HAP-1 (cell line): ENCODE measurements at regions not wholly inside any gene's neighbourhood (a gene's known extent, or its start where the extent isn't known, plus 50 kb on each side); places are given as distances from the start of the nearest gene placed in this dataset.

Experiments used
- DNase-seq, 2 experiments: peaks; one replicate each; pipeline ENCODE4 v3.0.0-alpha.2; 2016 to 2020; ENCODE audit warnings: low spot score in 2 of 2
- H3K27me3 ChIP-seq: fragments of 250-450 bp; sonication (Bioruptor Pico); 2 replicates; pipeline ENCODE4 v1.5.1; 2020; ENCODE audit warnings: low read depth, mild to moderate bottlenecking, moderate library complexity
- H3K36me3 ChIP-seq: fragments of 250-450 bp; sonication (Bioruptor Pico); replicated peaks from 2 replicates; pipeline ENCODE4 v1.5.1; 2020; ENCODE audit warnings: mild to moderate bottlenecking
- H3K4me1 ChIP-seq: fragments of 250-450 bp; sonication (Bioruptor Pico); 2 replicates; pipeline ENCODE4 v1.5.1; 2020; ENCODE audit warnings: mild to moderate bottlenecking
- H3K4me3 ChIP-seq: fragments of 250-450 bp; sonication (Bioruptor Pico); 2 replicates; pipeline ENCODE4 v1.5.1; 2020; ENCODE audit warnings: mild to moderate bottlenecking, moderate library complexity
- H3K9me3 ChIP-seq: fragments of 250-450 bp; sonication (Bioruptor Pico); 2 replicates; pipeline ENCODE4 v1.5.1; 2020; ENCODE audit warnings: mild to moderate bottlenecking, moderate library complexity
- in situ Hi-C: fragments of 300-500 bp; cut with MboI; formaldehyde crosslinking; loops from 3 replicates; pipeline ENCODE4 v1.14.3; 2020; ENCODE audit warnings: low sequenced_read_pairs, inconsistent platforms, mixed read lengths

DNA sequence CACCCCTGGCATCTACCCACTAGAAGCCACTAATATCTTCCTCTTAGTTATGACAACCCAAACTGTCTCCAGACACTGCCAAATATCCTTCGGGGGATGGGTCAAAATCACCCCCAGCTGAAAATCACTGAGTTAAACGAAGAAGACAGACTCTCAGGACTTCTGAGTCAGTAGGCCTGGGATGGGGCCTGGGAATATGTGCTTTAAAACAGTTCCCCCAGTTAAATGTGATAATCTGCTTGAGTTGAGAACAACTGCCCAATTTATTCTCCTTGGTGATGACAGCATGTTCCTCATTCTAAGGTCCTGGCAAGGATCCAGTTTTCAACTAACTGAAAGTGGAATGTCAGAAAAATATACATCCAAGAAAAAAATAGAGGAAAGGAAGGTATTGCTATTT lies 52.4 kb downstream of the CBLL2 start:
- Histone ChIP-seq H3K36me3 (no peaks in the 10 kb centered on the region), H3K27me3 (no peaks in the 10 kb centered on the region), H3K4me3 (no peak overlapping the region), H3K9me3 (no peaks in the 10 kb centered on the region), H3K4me1 (no peaks in the 10 kb centered on the region)
- no peak for DNase-seq
- in situ Hi-C loops: no loop called here

DNA sequence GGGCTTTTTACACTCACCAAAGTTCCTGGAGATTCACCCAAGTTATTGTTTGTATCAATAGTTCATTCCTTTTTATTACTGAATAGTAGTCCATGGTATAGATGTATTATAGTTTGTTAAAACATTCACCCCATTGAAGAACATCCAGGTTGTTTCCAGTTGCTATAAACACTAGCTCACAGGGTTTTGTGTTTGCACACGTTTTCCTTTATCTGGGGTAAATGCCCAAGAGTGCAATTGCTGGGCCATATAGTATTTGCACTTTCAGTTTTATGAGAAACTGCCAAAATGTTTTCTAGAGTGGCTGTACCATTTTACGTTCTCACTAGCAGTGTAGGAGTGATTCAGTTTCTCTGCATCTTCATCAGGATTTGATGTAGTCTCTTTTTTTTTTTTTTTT lies 57.1 kb downstream of the CBLL2 start:
- Histone ChIP-seq H3K36me3 (no peaks in the 10 kb centered on the region), H3K9me3 (no peaks in the 10 kb centered on the region), H3K4me3 (no peak overlapping the region), H3K27me3 (no peaks in the 10 kb centered on the region), H3K4me1 (no peaks in the 10 kb centered on the region)
- in situ Hi-C loops: no loop called here
- no peak for DNase-seq

DNA sequence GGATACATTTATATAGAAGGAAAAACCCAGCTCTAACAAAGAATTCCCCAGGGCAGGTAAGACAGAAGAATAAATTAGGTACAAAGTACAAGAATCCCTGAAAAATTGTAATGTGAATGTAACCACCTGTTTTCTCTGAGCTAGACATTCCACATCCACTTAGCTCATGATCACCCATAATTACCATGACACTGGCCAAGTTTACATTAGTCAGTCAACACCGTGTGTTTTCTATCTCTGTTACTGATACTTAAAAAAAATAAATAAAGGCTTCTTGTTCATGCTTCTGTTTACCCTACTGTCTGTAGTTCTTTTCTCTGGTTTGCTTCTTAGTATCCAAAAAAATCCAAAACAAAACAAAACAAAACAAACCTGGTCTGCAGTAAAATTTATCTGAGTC lies 66.0 kb downstream of the CBLL2 start:
- Histone ChIP-seq H3K36me3 (no peaks in the 10 kb centered on the region), H3K27me3 (no peaks in the 10 kb centered on the region), H3K4me1 (no peaks in the 10 kb centered on the region), H3K4me3 (no peak overlapping the region), H3K9me3 (no peaks in the 10 kb centered on the region)
- in situ Hi-C loops: no loop called here
- DNase-seq: no peak

DNA sequence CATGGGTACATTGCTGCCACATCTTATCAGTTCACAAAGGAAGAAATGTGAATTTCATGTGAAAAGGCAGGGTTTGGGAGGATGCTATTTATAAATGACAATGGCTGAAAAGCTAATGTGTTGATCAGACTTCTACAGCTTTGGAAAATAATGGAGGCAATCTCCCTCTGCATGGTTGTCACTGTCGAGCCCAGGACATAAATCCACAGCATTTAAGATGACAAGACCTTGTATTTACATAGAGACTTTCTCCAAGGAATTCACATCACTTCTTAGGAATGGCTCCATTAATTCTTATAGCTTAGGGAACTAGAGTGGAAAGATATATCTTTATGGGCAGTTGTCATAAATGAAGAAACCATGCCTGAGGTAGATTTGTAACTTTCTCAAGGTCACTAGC lies 66.7 kb downstream of the CBLL2 start:
- H3K9me3 ChIP-seq: no peaks in the 10 kb centered on the region
- H3K36me3 ChIP-seq: no peaks in the 10 kb centered on the region
- in situ Hi-C loops: no loop called here
- H3K27me3 ChIP-seq: no peaks in the 10 kb centered on the region
- DNase-seq: no peak
- H3K4me3 ChIP-seq: no peak overlapping the region
- no peaks in the 10 kb centered on the region for H3K4me1 ChIP-seq

DNA sequence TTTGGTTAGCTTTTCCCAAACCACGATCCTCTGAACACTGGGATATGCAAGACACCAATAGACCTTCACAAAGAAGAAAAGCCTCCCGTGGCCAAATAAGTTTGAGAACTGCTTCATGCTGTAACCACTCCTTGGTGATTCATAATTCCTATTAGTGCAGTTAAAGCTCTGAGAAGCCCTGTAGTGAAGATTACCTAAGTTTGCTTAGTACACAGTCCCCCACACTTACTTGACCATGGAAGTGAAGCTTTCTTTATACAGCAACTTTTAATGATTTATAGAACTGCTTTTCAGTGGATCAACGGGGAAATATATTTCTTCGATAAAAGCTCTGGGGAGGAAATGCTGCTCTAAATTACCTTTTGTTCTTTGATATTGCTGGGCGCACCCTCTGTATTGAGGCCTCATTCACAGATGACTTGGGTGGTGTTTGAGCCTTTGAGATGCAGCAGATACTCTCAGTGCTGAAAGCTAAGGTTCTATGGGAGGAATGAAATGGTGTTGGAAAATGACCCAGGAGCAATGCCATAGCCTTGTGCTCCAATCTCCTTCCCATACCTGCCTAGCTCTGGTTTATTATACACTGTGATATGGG lies 67.4 kb downstream of the CBLL2 start:
- DNase-seq: no peak
- Histone ChIP-seq H3K9me3 (no peaks in the 10 kb centered on the region), H3K36me3 (no peaks in the 10 kb centered on the region), H3K4me1 (no peaks in the 10 kb centered on the region), H3K4me3 (no peak overlapping the region), H3K27me3 (no peaks in the 10 kb centered on the region)
- in situ Hi-C loops: no loop called here

DNA sequence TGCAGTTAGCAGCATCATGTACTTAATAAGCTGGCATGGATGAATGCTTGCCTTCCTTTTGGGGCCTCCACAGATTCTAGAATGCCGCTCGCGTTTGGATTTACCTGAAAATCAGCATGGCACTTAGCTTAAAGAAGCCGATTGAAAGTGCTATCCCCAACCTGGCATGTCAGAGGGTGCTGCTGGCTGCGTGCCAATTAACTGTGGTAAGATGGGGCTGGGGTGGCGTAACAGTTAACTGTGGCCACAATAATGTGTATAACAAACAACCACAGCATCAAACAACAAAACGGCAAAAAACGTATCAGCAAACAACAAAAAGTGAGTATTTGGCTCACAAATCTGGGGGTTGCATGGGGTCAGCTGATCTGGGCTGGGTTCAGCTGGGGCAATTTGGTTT lies 70.5 kb downstream of the CBLL2 start:
- in situ Hi-C loops: no loop called here

DNA sequence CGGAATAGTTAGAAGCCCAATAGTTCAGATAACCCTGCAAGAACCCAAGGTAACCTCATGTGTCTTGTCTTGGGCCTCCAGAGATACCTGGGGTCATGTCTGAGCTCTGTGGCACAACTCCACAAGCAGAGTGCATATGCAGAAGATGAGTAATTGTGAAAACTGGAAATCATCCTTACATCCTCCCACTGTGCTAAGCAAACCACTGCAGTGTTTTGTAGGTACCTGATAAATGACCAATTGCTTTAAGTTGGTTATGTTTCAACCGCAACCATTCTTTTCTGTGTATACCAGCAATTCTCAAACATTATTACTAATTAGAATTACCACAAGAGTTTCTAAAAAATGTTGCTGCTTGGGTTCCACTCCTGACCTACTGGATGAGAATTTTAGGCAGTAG lies 73.2 kb downstream of the CBLL2 start:
- H3K9me3 ChIP-seq: no peaks in the 10 kb centered on the region
- no peaks in the 10 kb centered on the region for H3K4me1 ChIP-seq
- no peaks in the 10 kb centered on the region for H3K27me3 ChIP-seq
- DNase-seq: no peak
- in situ Hi-C loops: no loop called here
- no peak overlapping the region for H3K4me3 ChIP-seq
- H3K36me3 ChIP-seq: no peaks in the 10 kb centered on the region

More for the DNA sequence above, 70.5 kb downstream of the CBLL2 start:
- Histone ChIP-seq H3K9me3 (no peaks in the 10 kb centered on the region), H3K4me1 (no peaks in the 10 kb centered on the region), H3K4me3 (no peak overlapping the region), H3K27me3 (no peaks in the 10 kb centered on the region), H3K36me3 (no peaks in the 10 kb centered on the region)
- DNase-seq: no peak

DNA sequence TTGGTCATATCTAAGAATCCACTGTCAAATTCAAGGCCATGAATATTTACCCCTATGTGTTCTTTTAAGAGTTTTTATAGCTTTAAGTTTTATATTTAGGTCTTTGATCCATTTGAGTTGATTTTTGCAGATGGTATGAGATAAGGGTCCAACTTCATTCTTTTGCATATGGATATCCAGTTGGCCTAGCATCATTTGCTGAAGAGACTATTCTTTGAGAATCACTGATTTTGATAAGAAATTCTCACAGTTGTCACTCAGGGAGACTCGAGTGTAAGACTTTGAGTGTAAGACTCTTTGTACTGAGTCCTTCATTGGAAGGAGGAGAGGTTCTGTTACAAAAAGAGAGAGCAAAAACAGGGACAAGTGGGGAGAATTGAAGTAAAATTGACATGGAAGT lies 74.8 kb downstream of the CBLL2 start:
- no peak for DNase-seq
- in situ Hi-C loops: no loop called here
- Histone ChIP-seq H3K4me1 (no peaks in the 10 kb centered on the region), H3K9me3 (no peaks in the 10 kb centered on the region), H3K36me3 (no peaks in the 10 kb centered on the region), H3K27me3 (no peaks in the 10 kb centered on the region), H3K4me3 (no peak overlapping the region)

DNA sequence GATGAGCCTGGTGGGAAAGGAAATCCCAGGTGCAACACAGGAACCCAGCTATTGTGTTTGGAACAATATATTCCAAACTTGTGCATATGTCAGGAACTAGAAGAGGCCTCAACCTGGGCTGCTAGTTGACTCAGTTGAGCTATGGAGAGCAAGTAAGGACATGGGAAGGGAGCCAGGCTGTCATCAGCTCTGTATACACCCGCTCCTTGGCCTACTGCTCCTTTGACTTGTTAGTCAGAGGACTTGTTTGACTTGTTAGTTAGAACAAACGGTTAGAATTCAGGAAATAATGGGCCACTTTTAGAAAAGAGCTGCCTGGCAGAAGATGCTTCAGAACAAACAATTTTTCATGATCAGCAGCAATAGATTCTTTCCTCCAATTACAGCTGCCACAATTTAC lies 76.4 kb downstream of the CBLL2 start:
- Histone ChIP-seq H3K36me3 (no peaks in the 10 kb centered on the region), H3K4me3 (no peak overlapping the region), H3K9me3 (no peaks in the 10 kb centered on the region), H3K4me1 (no peaks in the 10 kb centered on the region), H3K27me3 (no peaks in the 10 kb centered on the region)
- no peak for DNase-seq
- in situ Hi-C loops: no loop called here

DNA sequence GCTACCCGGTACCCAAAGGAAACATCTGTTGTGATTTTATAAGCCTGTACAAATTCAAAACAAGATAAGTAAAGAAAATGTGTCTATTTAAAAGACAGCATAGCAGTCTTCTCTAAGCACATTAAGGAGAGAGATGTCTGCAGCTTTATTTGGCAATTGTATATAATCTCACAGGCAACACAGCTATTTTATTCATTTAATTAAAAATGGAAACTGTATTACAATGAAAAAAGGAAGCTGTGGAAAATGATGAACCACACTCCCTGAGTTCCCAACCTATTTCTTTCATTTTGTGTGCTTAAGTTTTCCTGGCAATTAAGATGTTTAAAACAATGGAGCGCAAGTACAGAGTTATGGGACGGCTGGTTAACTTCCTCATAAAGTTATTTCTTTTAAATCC lies 78.4 kb downstream of the CBLL2 start:
- Histone ChIP-seq H3K9me3 (no peaks in the 10 kb centered on the region), H3K36me3 (no peaks in the 10 kb centered on the region), H3K4me1 (no peaks in the 10 kb centered on the region), H3K27me3 (no peaks in the 10 kb centered on the region), H3K4me3 (no peak overlapping the region)
- in situ Hi-C loops: no loop called here
- no peak for DNase-seq

DNA sequence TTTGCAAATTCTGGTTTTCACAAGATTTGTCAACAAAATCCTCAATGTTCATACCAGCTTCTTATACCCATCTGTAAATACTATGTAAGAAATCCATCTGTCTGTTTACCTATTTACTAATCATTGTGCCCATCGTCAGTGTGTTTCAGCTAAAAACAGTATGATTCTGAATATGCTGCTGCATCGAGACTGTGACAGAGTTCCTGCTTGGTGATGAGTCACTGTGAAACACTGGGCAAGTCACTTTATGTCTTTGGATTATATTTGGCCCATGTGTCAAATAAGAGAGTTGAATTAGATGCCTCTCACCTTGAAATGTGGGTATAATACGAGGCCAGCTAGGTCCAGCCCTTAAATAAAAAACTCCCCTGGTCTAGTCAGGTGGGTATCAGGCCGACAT lies 79.3 kb downstream of the CBLL2 start:
- in situ Hi-C loops: no loop called here
- Histone ChIP-seq H3K4me1 (no peaks in the 10 kb centered on the region), H3K36me3 (no peaks in the 10 kb centered on the region), H3K27me3 (no peaks in the 10 kb centered on the region), H3K4me3 (no peak overlapping the region), H3K9me3 (no peaks in the 10 kb centered on the region)
- no peak for DNase-seq

DNA sequence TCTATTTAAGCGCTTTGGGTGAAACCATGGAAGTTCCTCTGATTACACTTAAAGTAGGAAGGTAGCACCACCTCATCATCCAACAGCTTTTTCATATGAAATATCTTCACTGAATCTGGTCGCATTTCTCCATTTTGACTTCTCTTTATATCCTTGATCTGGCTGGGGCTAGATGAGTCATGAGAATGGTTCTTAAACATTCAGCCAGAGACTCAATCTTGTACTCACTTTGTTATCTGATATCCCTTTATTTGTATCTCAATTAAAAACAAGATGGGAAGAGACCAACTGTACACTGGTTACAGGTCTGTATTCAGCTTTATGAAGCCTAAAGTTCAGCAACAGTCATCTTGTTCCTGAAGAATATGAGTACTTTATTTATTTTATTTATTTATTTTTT lies 84.9 kb downstream of the CBLL2 start:
- no peaks in the 10 kb centered on the region for H3K9me3 ChIP-seq
- DNase-seq: no peak

DNA sequence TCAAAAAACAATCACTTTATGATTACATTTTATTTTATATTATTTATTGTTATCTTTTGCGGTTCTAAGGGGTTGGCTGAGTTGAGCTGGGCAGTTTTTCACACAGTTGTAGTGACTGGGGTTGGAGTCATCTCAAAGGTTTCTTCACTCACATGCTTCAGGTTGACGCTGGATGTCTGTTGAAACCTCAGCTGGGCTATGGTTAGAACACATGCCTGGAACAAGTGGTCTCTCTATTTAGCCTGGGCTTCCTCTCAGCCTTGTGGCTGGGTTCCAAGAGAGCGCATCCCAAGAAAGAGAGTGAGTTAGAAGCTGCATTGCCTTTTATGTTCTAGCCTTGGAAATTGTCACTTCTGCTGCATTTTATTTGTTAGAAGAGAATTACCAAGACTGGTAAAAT lies 87.4 kb downstream of the CBLL2 start:
- Histone ChIP-seq H3K27me3 (no peaks in the 10 kb centered on the region), H3K9me3 (no peaks in the 10 kb centered on the region), H3K4me3 (no peak overlapping the region), H3K36me3 (no peaks in the 10 kb centered on the region), H3K4me1 (no peaks in the 10 kb centered on the region)
- no peak for DNase-seq
- in situ Hi-C loops: no loop called here

More for the DNA sequence above, 84.9 kb downstream of the CBLL2 start:
- H3K27me3 ChIP-seq: no peaks in the 10 kb centered on the region
- no peaks in the 10 kb centered on the region for H3K4me1 ChIP-seq
- in situ Hi-C loops: no loop called here
- H3K4me3 ChIP-seq: no peak overlapping the region
- H3K36me3 ChIP-seq: no peaks in the 10 kb centered on the region

DNA sequence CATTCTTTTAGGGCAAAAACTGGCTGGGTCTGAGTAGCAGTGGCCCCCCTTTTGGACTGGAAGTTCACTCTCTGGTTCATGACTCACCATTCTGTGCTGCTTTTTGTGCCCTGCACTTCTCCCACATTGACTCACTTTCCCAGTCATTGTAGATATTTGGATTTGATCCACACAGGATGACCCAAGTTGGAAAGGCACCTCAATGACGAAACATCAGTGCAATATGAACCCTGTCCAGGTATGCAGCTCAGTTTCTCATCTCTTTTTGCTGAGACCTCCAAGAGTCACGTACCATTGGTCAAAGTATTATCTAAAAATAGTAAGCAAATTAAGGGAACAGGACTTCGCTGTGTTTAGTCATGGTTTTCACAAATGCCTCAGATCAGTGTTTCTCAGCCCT lies 92.7 kb downstream of the CBLL2 start:
- in situ Hi-C loops: no loop called here
- Histone ChIP-seq H3K4me3 (no peak overlapping the region), H3K9me3 (no peaks in the 10 kb centered on the region), H3K27me3 (no peaks in the 10 kb centered on the region), H3K4me1 (no peaks in the 10 kb centered on the region), H3K36me3 (no peaks in the 10 kb centered on the region)
- DNase-seq: no peak

DNA sequence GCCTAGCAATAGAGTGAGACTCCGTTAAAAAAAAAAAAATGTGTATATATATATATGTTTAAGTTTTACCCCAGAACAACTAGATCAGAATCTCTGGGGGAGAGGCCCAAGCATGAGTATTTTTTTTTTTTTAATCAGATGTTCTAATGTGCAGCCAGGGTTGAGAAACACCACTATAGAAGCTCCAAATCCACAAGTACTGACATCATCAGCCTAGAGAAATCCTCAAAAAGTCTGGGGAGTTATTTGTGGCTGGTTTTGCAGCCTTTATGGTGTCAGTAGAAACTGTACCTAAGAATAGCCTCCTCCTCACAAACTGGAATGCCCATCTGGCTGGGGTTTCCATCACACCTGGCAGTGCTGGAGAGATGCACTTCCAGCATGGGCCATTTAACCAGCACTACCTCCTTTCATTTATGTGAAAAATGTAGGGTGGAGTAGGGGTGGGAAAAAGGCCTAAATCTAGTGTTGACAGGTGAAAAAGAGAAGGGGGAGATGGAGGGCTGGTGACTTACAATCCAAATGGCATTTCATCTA lies 93.5 kb downstream of the CBLL2 start:
- Histone ChIP-seq H3K4me3 (no peak overlapping the region), H3K9me3 (no peaks in the 10 kb centered on the region), H3K36me3 (no peaks in the 10 kb centered on the region), H3K4me1 (no peaks in the 10 kb centered on the region), H3K27me3 (no peaks in the 10 kb centered on the region)
- in situ Hi-C loops: no loop called here
- no peak for DNase-seq
